WTC11 (cell line): ENCODE measurements at regions not wholly inside any gene's neighbourhood (a gene's known extent, or its start where the extent isn't known, plus 50 kb on each side); places are given as distances from the start of the nearest gene placed in this dataset.

Experiments used
- ATAC-seq: fragments of 200-7000 bp; cut with Tn5 transposase; 2 replicates; pipeline ENCODE4 v1.10.0; 2021; ENCODE audit warnings: mild to moderate bottlenecking, moderate library complexity
- CTCF ChIA-PET: fragments of 300-600 bp; sonication (Branson Sonifier 250); formaldehyde crosslinking; loops from one replicate; lab custom pipeline; 2021; ENCODE audit warnings: antibody characterized with exemption; lab: Charles Lee
- POLR2A ChIA-PET: fragments of 350-600 bp; sonication (Branson Sonifier 250); formaldehyde crosslinking; loops from one replicate; lab custom pipeline; 2021; ENCODE audit warnings: antibody characterized with exemption; lab: Charles Lee
- DNase-seq: peaks from one replicate; pipeline ENCODE4 v3.0.0; 2021; ENCODE audit warnings: low spot score
- H3K27ac Mint-ChIP-seq: 2 replicates; pipeline ENCODE4 v1.8.0; 2021; ENCODE audit warnings: mixed read lengths
- H3K27me3 Mint-ChIP-seq: 2 replicates; pipeline ENCODE4 v1.8.0; 2021; ENCODE audit warnings: low read depth, mild to moderate bottlenecking, moderate library complexity, mixed read lengths
- H3K36me3 Mint-ChIP-seq: 2 replicates; pipeline ENCODE4 v1.8.0; 2021; ENCODE audit warnings: mixed read lengths
- H3K4me1 Mint-ChIP-seq: 2 replicates; pipeline ENCODE4 v1.8.0; 2022; ENCODE audit warnings: mixed read lengths
- H3K4me3 Mint-ChIP-seq: 2 replicates; pipeline ENCODE4 v1.8.0; 2021; ENCODE audit warnings: mild to moderate bottlenecking, moderate library complexity, mixed read lengths
- H3K9me3 Mint-ChIP-seq: 2 replicates; pipeline ENCODE4 v1.8.0; 2021; ENCODE audit warnings: mixed read lengths
- AFF4 ChIP-seq: sonication (generic); formaldehyde crosslinking; IDR thresholded peaks from 2 replicates; pipeline ENCODE4 v1.8.1; 2023; ENCODE audit warnings: mild to moderate bottlenecking, missing genetic modification reagents, borderline replicate concordance
- CREM ChIP-seq: sonication (generic); formaldehyde crosslinking; IDR thresholded peaks from 2 replicates; pipeline ENCODE4 v1.8.1; 2022; ENCODE audit warnings: mild to moderate bottlenecking, missing genetic modification reagents, moderate library complexity
- CTCF ChIP-seq: fragments of 200-600 bp; IDR thresholded peaks from 2 replicates; pipeline ENCODE4 v1.8.0; 2022; ENCODE audit warnings: antibody characterized with exemption
- ELF4 ChIP-seq: sonication (generic); formaldehyde crosslinking; IDR thresholded peaks from 2 replicates; pipeline ENCODE4 v1.8.1; 2022; ENCODE audit warnings: low read depth, mild to moderate bottlenecking, moderate library complexity, missing genetic modification reagents
- FOXK1 ChIP-seq: sonication (generic); formaldehyde crosslinking; IDR thresholded peaks from 2 replicates; pipeline ENCODE4 v1.8.0; 2022; ENCODE audit warnings: mild to moderate bottlenecking, moderate library complexity, missing genetic modification reagents
- HMGA2 ChIP-seq: fragments of 250-450 bp; sonication (Bioruptor Pico); IDR thresholded peaks from 2 replicates; pipeline ENCODE4 v1.4.0; 2021; ENCODE audit warnings: mild to moderate bottlenecking, moderate library complexity
- HMGXB4 ChIP-seq: sonication (generic); formaldehyde crosslinking; IDR thresholded peaks from 2 replicates; pipeline ENCODE4 v1.8.1; 2023; ENCODE audit warnings: mild to moderate bottlenecking, moderate library complexity, missing genetic modification reagents
- IRF1 ChIP-seq: sonication (generic); formaldehyde crosslinking; IDR thresholded peaks from 2 replicates; pipeline ENCODE4 v1.8.0; 2023; ENCODE audit warnings: missing genetic modification reagents
- NR2C2 ChIP-seq: sonication (generic); formaldehyde crosslinking; IDR thresholded peaks from 2 replicates; pipeline ENCODE4 v1.8.0; 2022; ENCODE audit warnings: mild to moderate bottlenecking, missing genetic modification reagents
- OVOL2 ChIP-seq: fragments of 250-450 bp; sonication (Bioruptor Pico); IDR thresholded peaks from 2 replicates; pipeline ENCODE4 v1.9.0; 2021; ENCODE audit warnings: mild to moderate bottlenecking, borderline replicate concordance
- SOX15 ChIP-seq: fragments of 250-450 bp; sonication (Bioruptor Pico); IDR thresholded peaks from 2 replicates; pipeline ENCODE4 v1.9.0; 2021; ENCODE audit warnings: mild to moderate bottlenecking
- STAT6 ChIP-seq: sonication (generic); formaldehyde crosslinking; conservative IDR thresholded peaks from 2 replicates; pipeline ENCODE4 v1.8.1; 2023; ENCODE audit warnings: mild to moderate bottlenecking, low read depth, missing genetic modification reagents, moderate library complexity
- ZNF121 ChIP-seq: sonication (generic); formaldehyde crosslinking; IDR thresholded peaks from 2 replicates; pipeline ENCODE4 v1.8.0; 2023; ENCODE audit warnings: missing genetic modification reagents
- ZSCAN18 ChIP-seq: fragments of 250-450 bp; sonication (Bioruptor Pico); IDR thresholded peaks from 2 replicates; pipeline ENCODE4 v2.1.2; 2022; ENCODE audit warnings: mild to moderate bottlenecking, moderate library complexity

GRCh38 chr9:22244139-22245011 lies 202.2 kb upstream of the DMRTA1 start:
- peak; percentile 55 for DNase-seq
- Mint-ChIP-seq H3K36me3 (0 out of 2 replicates have a peak, but pooled peaks cover 2% of the 10 kb centered on the region), H3K9me3 (peaks cover 6% of the 10 kb centered on the region), H3K27me3 (no peaks in the 10 kb centered on the region), H3K4me1 (no peaks in the 10 kb centered on the region), H3K27ac (no peak overlapping the region), H3K4me3 (no peak overlapping the region)
- ChIA-PET POLR2A (interaction anchor here (0.9 kb wide), 1 partner anchor 443 kb away, joined by 3 read pairs; no protein-coding TSS in a partner anchor), CTCF (interaction anchor here (0.6 to 2.2 kb wide), 40 partner anchors 8 to 518 kb away, joined by 3 to 26 read pairs (median 4); partner anchors contain the start of genes CDKN2B, CDKN2B-AS1 and DMRTA1)
- no peak for TF ChIP-seq FOXK1 (CRISPR knock-in tag)
- no peak for TF ChIP-seq STAT6
- TF ChIP-seq HMGA2 (CRISPR knock-in tag): no peak
- no peak for TF ChIP-seq ZNF121 (CRISPR knock-in tag)
- TF ChIP-seq CTCF: no peak; the same call in 1 of the 2 replicates
- TF ChIP-seq NR2C2 (CRISPR knock-in tag): no peak
- no peak for TF ChIP-seq ELF4 (CRISPR knock-in tag)
- no peak for TF ChIP-seq ZSCAN18 (CRISPR knock-in tag)
- TF ChIP-seq HMGXB4 (CRISPR knock-in tag): no peak
- no peak for TF ChIP-seq IRF1
- TF ChIP-seq AFF4: no peak
- TF ChIP-seq OVOL2: no peak
- TF ChIP-seq CREM (CRISPR knock-in tag): no peak
- TF ChIP-seq SOX15 (CRISPR knock-in tag): no peak
- peak; percentile 77 for ATAC-seq
